DND-41 (cell line): ENCODE measurements at regions not wholly inside any gene's neighbourhood (a gene's known extent, or its start where the extent isn't known, plus 50 kb on each side); places are given as distances from the start of the nearest gene placed in this dataset.

Experiments
- ATAC-seq: fragments of 200-7000 bp; cut with Tn5 transposase; 3 replicates; pipeline ENCODE4 v1.9.1; 2021; ENCODE audit warnings: low read depth; ENCODE audit not compliant: insufficient read depth
- DNase-seq: peaks from one replicate; pipeline ENCODE4 v3.0.0-alpha.2; 2020
- H2AFZ ChIP-seq: 2 replicates; pipeline ENCODE4 v1.6.0; 2012; ENCODE audit warnings: low read depth, low read length
- H3K27ac ChIP-seq: 2 replicates; pipeline ENCODE4 v1.5.1; 2012; ENCODE audit warnings: low read length, inconsistent platforms
- H3K27me3 ChIP-seq: fragments of 200-600 bp; sonication (generic); 2 replicates; pipeline ENCODE4 v1.6.0; 2012; ENCODE audit warnings: low read length, mild to moderate bottlenecking, inconsistent platforms; ENCODE audit not compliant: insufficient read depth, poor library complexity
- H3K36me3 ChIP-seq: 2 replicates; pipeline ENCODE4 v1.5.1; 2012; ENCODE audit warnings: low read length, inconsistent platforms; ENCODE audit not compliant: insufficient read depth
- H3K4me1 ChIP-seq: 2 replicates; pipeline ENCODE4 v1.5.1; 2012; ENCODE audit warnings: mild to moderate bottlenecking, low read length; ENCODE audit not compliant: insufficient read depth
- H3K4me2 ChIP-seq: 2 replicates; pipeline ENCODE4 v1.6.0; 2012; ENCODE audit warnings: mild to moderate bottlenecking, moderate library complexity, low read length, inconsistent platforms; ENCODE audit not compliant: insufficient read depth
- H3K4me3 ChIP-seq, 2 experiments: fragments of 200-600 bp in 1 of 2; shearing (Covaris generic) in 1 of 2; 2 replicates each; pipeline ENCODE4 v1.5.1; 2012 to 2016; ENCODE audit warnings: inconsistent platforms in 2 of 2, low read length in 2 of 2, mild to moderate bottlenecking in 2 of 2, low read depth in 1 of 2, moderate library complexity in 1 of 2
- H3K79me2 ChIP-seq: 2 replicates; pipeline ENCODE4 v1.6.0; 2012; ENCODE audit warnings: low read length, inconsistent platforms; ENCODE audit not compliant: insufficient read depth
- H3K9ac ChIP-seq: 2 replicates; pipeline ENCODE4 v1.6.0; 2012; ENCODE audit warnings: low read depth, mild to moderate bottlenecking, inconsistent platforms, low read length, moderate library complexity
- H3K9me3 ChIP-seq: 2 replicates; pipeline ENCODE4 v1.5.1; 2012; ENCODE audit warnings: low read length, moderate library complexity, mild to moderate bottlenecking, inconsistent platforms; ENCODE audit not compliant: insufficient read depth, severe bottlenecking
- H4K20me1 ChIP-seq: 2 replicates; pipeline ENCODE4 v1.6.0; 2012; ENCODE audit warnings: low read length; ENCODE audit not compliant: insufficient read depth
- EZH2 ChIP-seq: IDR thresholded peaks from 3 replicates; pipeline ENCODE4 v1.6.1; 2012; ENCODE audit warnings: borderline replicate concordance, low read depth, mild to moderate bottlenecking, moderate library complexity, low read length, inconsistent platforms; ENCODE audit not compliant: severe bottlenecking
- TF ChIP-seq, protein P1 (sequence below): IDR thresholded peaks from 2 replicates; pipeline ENCODE4 v1.5.1; 2012; ENCODE audit warnings: borderline replicate concordance, low read length, moderate library complexity, mild to moderate bottlenecking; ENCODE audit not compliant: poor library complexity, severe bottlenecking; ENCODE audit errors: extremely low read depth

DNA sequence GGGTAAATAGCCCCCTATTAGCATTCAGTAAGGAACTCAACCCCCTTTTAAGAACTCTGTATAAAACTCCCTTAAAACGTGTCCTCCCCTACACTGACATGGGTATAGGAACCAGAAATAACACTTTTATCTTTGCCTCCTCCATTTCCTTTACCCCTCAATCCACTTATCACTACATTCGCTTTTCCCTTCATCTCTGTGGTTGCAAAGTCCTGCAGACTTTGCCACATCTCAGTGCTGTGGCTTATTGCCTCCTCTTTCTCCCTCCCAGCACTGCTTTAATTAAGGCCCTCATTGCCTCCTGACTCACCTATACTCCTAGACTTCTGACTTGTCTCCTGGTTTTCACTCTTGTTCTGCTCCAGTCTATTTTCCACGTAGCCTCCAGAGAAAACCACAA, 94.3 kb upstream of the GADL1 start:
- no peaks in the 10 kb centered on the region for H4K20me1 ChIP-seq
- peaks cover 31% of the 10 kb centered on the region for H3K4me1 ChIP-seq
- H3K9me3 ChIP-seq = no peaks in the 10 kb centered on the region
- no peak for TF ChIP-seq EZH2
- TF ChIP-seq, protein P1, sequence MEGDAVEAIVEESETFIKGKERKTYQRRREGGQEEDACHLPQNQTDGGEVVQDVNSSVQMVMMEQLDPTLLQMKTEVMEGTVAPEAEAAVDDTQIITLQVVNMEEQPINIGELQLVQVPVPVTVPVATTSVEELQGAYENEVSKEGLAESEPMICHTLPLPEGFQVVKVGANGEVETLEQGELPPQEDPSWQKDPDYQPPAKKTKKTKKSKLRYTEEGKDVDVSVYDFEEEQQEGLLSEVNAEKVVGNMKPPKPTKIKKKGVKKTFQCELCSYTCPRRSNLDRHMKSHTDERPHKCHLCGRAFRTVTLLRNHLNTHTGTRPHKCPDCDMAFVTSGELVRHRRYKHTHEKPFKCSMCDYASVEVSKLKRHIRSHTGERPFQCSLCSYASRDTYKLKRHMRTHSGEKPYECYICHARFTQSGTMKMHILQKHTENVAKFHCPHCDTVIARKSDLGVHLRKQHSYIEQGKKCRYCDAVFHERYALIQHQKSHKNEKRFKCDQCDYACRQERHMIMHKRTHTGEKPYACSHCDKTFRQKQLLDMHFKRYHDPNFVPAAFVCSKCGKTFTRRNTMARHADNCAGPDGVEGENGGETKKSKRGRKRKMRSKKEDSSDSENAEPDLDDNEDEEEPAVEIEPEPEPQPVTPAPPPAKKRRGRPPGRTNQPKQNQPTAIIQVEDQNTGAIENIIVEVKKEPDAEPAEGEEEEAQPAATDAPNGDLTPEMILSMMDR = no peak
- H3K27me3 ChIP-seq = no peaks in the 10 kb centered on the region
- no peak overlapping the region for H3K4me2 ChIP-seq
- no peak overlapping the region for H3K4me3 ChIP-seq
- no peak overlapping the region for H3K9ac ChIP-seq
- ATAC-seq (peak; percentile 79), DNase-seq (peak; percentile 29)
- H3K27ac ChIP-seq = no peak overlapping the region
- no peak overlapping the region for H2AFZ ChIP-seq
- H3K79me2 ChIP-seq = no peaks in the 10 kb centered on the region
- H3K36me3 ChIP-seq = no peaks in the 10 kb centered on the region

DNA sequence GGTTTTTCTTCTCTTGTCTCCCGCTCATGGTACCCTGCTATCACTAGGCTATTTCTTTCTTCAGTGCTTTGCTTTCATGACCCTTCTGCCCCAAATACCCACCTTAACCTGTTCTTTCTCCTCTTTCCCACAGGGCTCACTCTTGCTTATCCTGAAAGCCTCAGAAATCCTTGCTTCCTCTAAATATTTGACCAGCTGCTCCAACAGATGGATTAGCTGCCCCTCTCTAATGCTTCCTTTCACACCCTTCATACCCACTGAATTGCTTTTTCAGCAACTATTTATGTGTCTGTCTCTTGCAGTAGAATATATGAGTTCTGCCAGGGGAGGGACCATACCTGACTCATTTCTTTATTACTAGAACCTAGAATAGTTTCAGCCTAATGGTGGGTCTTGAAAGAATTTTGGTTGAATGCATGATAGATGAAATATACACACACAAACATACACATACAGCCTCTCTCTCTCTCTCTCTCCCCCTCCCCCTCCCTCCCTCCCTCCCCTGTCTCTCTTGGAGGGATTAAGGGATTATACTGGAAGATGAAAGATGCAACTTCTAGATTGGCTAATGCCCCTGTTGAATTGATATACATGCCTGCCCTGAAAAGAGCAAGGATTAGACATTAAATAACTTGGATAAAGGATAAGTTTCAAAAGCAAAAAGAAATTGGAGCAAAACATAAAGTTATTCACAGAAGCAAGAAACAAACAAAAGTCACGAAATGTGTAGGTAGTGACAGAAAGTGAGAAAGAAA, 95.0 kb upstream of the GADL1 start:
- Histone ChIP-seq H3K4me1 (peaks cover 26% of the 10 kb centered on the region), H3K4me2 (no peak overlapping the region), H3K4me3 (no peak overlapping the region), H3K27me3 (no peaks in the 10 kb centered on the region), H3K9ac (no peak overlapping the region), H3K36me3 (no peaks in the 10 kb centered on the region), H4K20me1 (no peaks in the 10 kb centered on the region), H3K27ac (no peak overlapping the region), H3K79me2 (no peaks in the 10 kb centered on the region), H3K9me3 (peaks cover 3% of the 10 kb centered on the region), H2AFZ (no peak overlapping the region)
- no peak for DNase-seq
- ATAC-seq = no peak
- TF ChIP-seq, protein P1 = no peak

DNA sequence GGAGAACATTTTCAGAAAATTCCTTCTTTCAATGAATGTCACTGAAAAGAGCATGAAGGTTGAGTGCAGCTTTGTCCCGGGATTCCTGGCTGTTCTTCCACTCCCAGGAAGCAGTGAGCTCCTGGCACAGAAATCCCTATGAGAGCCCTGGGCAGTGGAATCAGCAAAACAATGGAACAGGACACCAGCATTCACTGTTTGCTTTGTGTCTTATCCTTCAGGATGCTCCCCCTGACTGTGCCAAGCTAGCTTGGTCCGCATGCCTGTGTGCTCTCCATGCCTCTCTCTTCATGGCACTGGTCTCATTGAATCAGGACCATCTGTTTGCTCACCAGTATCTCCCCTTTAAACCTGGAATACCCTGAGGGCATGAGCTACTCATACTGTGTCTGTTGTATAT, 102.0 kb upstream of the GADL1 start:
- Histone ChIP-seq H3K9ac (no peak overlapping the region), H3K4me2 (no peak overlapping the region), H2AFZ (no peak overlapping the region), H3K9me3 (peaks cover 6% of the 10 kb centered on the region), H3K27ac (no peak overlapping the region), H3K4me3 (no peak overlapping the region), H3K79me2 (no peaks in the 10 kb centered on the region), H4K20me1 (no peaks in the 10 kb centered on the region), H3K36me3 (no peaks in the 10 kb centered on the region), H3K27me3 (no peaks in the 10 kb centered on the region), H3K4me1 (no peaks in the 10 kb centered on the region)
- TF ChIP-seq EZH2 = no peak
- TF ChIP-seq, protein P1 = no peak
- no peak for ATAC-seq
- DNase-seq = no peak
